RWPE2 (cell line): ENCODE measurements at regions not wholly inside any gene's neighbourhood (a gene's known extent, or its start where the extent isn't known, plus 50 kb on each side); places are given as distances from the start of the nearest gene placed in this dataset.

Experiments
- ATAC-seq: fragments of 200-7000 bp; cut with Tn5 transposase; 3 replicates; pipeline ENCODE4 v1.9.1; 2021; ENCODE audit warnings: low read depth
- DNase-seq: peaks from one replicate; pipeline ENCODE4 v3.0.0-alpha.2; 2020; ENCODE audit warnings: low spot score
- H3K27ac ChIP-seq: fragments of 450-650 bp; 2 replicates; pipeline ENCODE4 v1.5.1; 2017; ENCODE audit warnings: mild to moderate bottlenecking; ENCODE audit not compliant: poor library complexity, severe bottlenecking
- H3K27me3 ChIP-seq: fragments of 250-450 bp; sonication (Bioruptor Pico); 2 replicates; pipeline ENCODE4 v1.5.1; 2021; ENCODE audit warnings: mild to moderate bottlenecking, moderate library complexity; ENCODE audit not compliant: insufficient read depth, poor library complexity, severe bottlenecking
- H3K36me3 ChIP-seq: fragments of 250-450 bp; sonication (Bioruptor Pico); 2 replicates; pipeline ENCODE4 v1.5.1; 2020; ENCODE audit warnings: low read depth, mild to moderate bottlenecking, moderate library complexity
- H3K4me1 ChIP-seq: fragments of 250-450 bp; sonication (Bioruptor Pico); 2 replicates; pipeline ENCODE4 v1.5.1; 2021; ENCODE audit warnings: mild to moderate bottlenecking, moderate library complexity; ENCODE audit not compliant: insufficient read depth, poor library complexity, severe bottlenecking
- H3K4me3 ChIP-seq: fragments of 250-450 bp; sonication (Bioruptor Pico); 2 replicates; pipeline ENCODE4 v1.5.1; 2021; ENCODE audit warnings: mild to moderate bottlenecking, moderate library complexity; ENCODE audit not compliant: severe bottlenecking
- H3K9me3 ChIP-seq: fragments of 250-450 bp; sonication (Bioruptor Pico); 2 replicates; pipeline ENCODE4 v1.5.1; 2021; ENCODE audit warnings: mild to moderate bottlenecking, moderate library complexity; ENCODE audit not compliant: severe bottlenecking
- CTCF ChIP-seq: fragments of 450-650 bp; IDR thresholded peaks from one replicate; pipeline ENCODE4 v1.5.1; 2017; ENCODE audit warnings: mild to moderate bottlenecking, moderate library complexity; ENCODE audit not compliant: poor library complexity, severe bottlenecking

- ATAC-seq = no peak
These were observed 506.8 kb downstream of the LRFN5 start for GRCh38 chr14:42113358-42114069.

GRCh38 chr14:42112108-42112507, 505.4 kb downstream of the LRFN5 start:
- Histone ChIP-seq H3K36me3 (no peaks in the 10 kb centered on the region), H3K4me1 (no peaks in the 10 kb centered on the region), H3K9me3 (no peaks in the 10 kb centered on the region), H3K27me3 (peaks cover 13% of the 10 kb centered on the region), H3K27ac (no peak overlapping the region), H3K4me3 (no peak overlapping the region)
- no peak for TF ChIP-seq CTCF
- peak; percentile 58; the same call in 2 of the 3 replicates for ATAC-seq
- DNase-seq = no peak

More at GRCh38 chr14:42113358-42114069, 506.8 kb downstream of the LRFN5 start:
- Histone ChIP-seq H3K9me3 (no peaks in the 10 kb centered on the region), H3K27ac (no peak overlapping the region), H3K4me3 (no peak overlapping the region), H3K27me3 (no peaks in the 10 kb centered on the region), H3K4me1 (no peaks in the 10 kb centered on the region), H3K36me3 (no peaks in the 10 kb centered on the region)
- no peak for TF ChIP-seq CTCF
- DNase-seq = no peak

GRCh38 chr14:42111355-42111754, 504.7 kb downstream of the LRFN5 start:
- H3K27me3 ChIP-seq = peaks cover 20% of the 10 kb centered on the region
- H3K27ac ChIP-seq = no peak overlapping the region
- H3K4me3 ChIP-seq = no peak overlapping the region
- H3K9me3 ChIP-seq = no peaks in the 10 kb centered on the region
- no peak for TF ChIP-seq CTCF
- H3K4me1 ChIP-seq = no peaks in the 10 kb centered on the region
- no peaks in the 10 kb centered on the region for H3K36me3 ChIP-seq
- ATAC-seq = peak; percentile 56; the same call in 2 of the 3 replicates
- DNase-seq = no peak

- ATAC-seq = peak; percentile 58; the same call in 2 of the 3 replicates
- DNase-seq = no peak
- H3K36me3 ChIP-seq = no peaks in the 10 kb centered on the region
These were observed 503.5 kb downstream of the LRFN5 start for GRCh38 chr14:42110167-42110566.

More at GRCh38 chr14:42110167-42110566, 503.5 kb downstream of the LRFN5 start:
- no peak overlapping the region for H3K27ac ChIP-seq
- no peak overlapping the region for H3K4me3 ChIP-seq
- H3K4me1 ChIP-seq = no peaks in the 10 kb centered on the region
- no peaks in the 10 kb centered on the region for H3K9me3 ChIP-seq
- peak; percentile 62 for TF ChIP-seq CTCF
- H3K27me3 ChIP-seq = peaks cover 22% of the 10 kb centered on the region
